ENCODE measurements at regions not wholly inside any gene's neighbourhood (a gene's known extent, or its start where the extent isn't known, plus 50 kb on each side); places are given as distances from the start of the nearest gene placed in this dataset.

- TF ChIP-seq CTCF (IDR thresholded peaks at IDR 0.05) (no peak), POLR2A (IDR thresholded peaks at IDR 0.05) (no peak)
These were observed 1302.8 kb upstream of the CNTN5 start for GRCh38 chr11:97717922-97718321.
